ENCODE measurements at regions not wholly inside any gene's neighbourhood (a gene's known extent, or its start where the extent isn't known, plus 50 kb on each side); places are given as distances from the start of the nearest gene placed in this dataset.

GRCh38 chr12:62078020-62078419 lies 182.2 kb upstream of the USP15 start:
- DNase-seq = no peak

DNA sequence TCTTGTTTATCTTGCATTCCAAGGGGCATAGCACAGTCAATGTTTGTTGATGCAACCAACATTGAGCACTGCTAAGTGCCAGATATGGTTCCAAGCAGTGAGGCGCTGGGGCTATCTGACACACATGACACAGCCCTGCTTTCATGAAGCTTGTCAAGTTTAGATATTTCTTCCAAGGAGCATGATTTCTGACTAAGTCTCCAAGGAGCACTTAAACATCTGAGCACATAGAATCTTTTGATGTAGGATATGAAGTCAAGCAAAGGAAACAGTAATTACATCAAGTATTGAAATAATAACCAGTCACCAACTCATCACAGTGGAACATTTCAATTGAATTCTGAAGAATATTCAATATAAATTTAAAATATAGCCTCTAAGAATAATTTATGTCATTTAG lies 177.8 kb upstream of the USP15 start:
- DNase-seq = no peak

- no peak for DNase-seq
These were observed 162.1 kb upstream of the USP15 start for GRCh38 chr12:62098132-62098531.

- DNase-seq = no peak
These were observed 156.5 kb upstream of the USP15 start for GRCh38 chr12:62103748-62104147.

- DNase-seq = no peak
These were observed 153.5 kb upstream of the USP15 start for GRCh38 chr12:62106547-62107185.

GRCh38 chr12:62113366-62114011 lies 146.7 kb upstream of the USP15 start:
- DNase-seq = no peak

- no peak for DNase-seq
These were observed 143.2 kb upstream of the USP15 start for GRCh38 chr12:62116986-62117385.

DNA sequence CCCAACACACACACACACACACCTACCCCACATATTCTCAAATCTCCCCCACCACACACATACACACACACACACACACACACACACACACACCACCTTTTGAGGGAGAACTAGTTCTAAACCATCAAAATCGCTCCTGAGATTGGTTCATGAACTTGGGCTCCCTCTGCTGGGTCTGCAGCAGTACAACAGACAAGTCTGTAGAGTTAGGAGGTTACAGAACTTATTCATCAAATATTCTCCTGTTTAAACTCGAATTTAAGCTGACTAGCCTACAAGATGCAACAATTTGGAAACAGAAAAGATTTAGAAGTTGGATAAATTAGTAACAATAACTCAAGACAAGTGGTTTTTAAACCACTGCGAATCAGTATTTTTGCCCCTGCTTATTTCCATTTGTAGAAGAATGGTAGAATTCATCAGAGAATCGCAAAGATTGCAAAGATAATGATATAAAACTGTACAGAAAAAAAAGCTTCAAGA lies 136.4 kb upstream of the USP15 start:
- no peak for DNase-seq

- DNase-seq = no peak
These were observed 132.7 kb upstream of the USP15 start for GRCh38 chr12:62127516-62127915.

- DNase-seq = no peak
These were observed 131.8 kb upstream of the USP15 start for GRCh38 chr12:62128175-62128975.

- no peak for DNase-seq
These were observed 130.9 kb upstream of the USP15 start for GRCh38 chr12:62129291-62129690.

- no peak for DNase-seq
These were observed 129.8 kb upstream of the USP15 start for GRCh38 chr12:62130402-62130801.

- no peak for DNase-seq
These were observed 129.2 kb upstream of the USP15 start for GRCh38 chr12:62130834-62131552.

GRCh38 chr12:62133440-62133839 lies 126.8 kb upstream of the USP15 start:
- no peak for DNase-seq

GRCh38 chr12:62135553-62136200 lies 124.5 kb upstream of the USP15 start:
- DNase-seq = no peak

DNA sequence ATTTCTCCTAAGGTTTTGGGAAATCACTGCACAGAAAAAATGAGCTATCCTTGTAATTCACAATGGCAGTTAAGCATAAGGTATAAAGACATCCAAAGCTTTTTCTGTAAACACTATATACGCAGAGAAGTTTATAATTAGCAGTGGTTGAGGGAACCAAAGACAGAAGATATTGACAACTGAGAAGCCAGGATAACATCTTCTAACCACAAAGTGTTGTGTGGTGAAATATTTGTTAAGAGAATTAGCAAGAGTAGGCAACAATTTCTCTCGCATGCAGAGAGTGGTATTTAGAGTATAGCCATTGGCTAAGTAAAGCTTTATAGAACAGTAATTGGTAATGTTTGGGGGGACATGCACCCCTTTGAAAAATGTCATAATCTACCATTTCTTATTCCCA lies 123.7 kb upstream of the USP15 start:
- no peak for DNase-seq

GRCh38 chr12:62138527-62138926 lies 121.7 kb upstream of the USP15 start:
- DNase-seq = no peak

GRCh38 chr12:62146318-62146717 lies 113.9 kb upstream of the USP15 start:
- DNase-seq = no peak

DNA sequence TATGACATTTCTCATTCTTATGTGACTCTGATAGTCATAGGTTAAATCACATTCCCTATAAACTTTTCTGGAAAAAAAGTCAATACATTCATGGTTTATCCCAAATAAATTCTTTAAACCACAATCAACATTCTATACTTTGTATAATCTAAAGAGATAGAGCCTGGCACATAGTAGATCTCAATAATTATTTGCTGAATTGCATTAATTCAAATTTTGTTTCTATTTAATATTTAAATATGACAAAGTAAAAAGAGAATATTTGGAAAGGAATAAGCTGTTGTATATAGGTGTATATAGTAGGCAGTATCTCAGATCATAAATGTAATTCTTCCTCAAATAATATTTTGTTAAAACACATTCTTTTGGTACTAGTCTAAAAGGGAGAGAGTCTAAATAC lies 102.2 kb upstream of the USP15 start:
- DNase-seq = no peak

- no peak for DNase-seq
These were observed 101.5 kb upstream of the USP15 start for GRCh38 chr12:62158461-62159360.

GRCh38 chr12:62162214-62162613 lies 98.0 kb upstream of the USP15 start:
- no peak for DNase-seq

- no peak for DNase-seq
These were observed 96.8 kb upstream of the USP15 start for GRCh38 chr12:62163368-62163767.
